ENCODE measurements at regions not wholly inside any gene's neighbourhood (a gene's known extent, or its start where the extent isn't known, plus 50 kb on each side); places are given as distances from the start of the nearest gene placed in this dataset.

- CTCF ChIA-PET = no interaction called here
- POLR2A ChIA-PET = no interaction called here
Observed at GRCh38 chr15:79190093-79190492, 92.4 kb upstream of the ANKRD34C start.

DNA sequence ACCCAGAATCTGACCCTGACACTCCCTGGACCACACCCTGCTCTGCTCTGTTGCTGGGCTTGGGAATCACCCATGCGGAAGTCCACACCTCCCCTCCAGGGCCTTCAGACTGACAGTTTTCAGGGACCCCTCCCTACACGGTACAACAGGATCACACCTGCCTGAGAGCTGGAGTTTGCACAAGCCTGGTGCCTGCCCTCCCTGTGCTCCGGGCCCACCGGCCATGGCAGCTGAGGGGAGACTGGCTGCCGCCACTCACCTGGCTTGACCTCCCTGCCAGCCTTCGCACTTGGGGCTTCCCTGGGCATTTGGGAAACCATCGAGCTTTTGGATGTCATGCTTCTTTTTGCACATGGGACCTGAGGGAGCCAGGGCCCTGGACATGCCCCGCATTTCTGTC, 95.9 kb upstream of the ANKRD34C start:
- POLR2A ChIA-PET = no interaction called here
- CTCF ChIA-PET = no interaction called here

- ChIA-PET POLR2A (no interaction called here), CTCF (interaction anchor here (0.6 to 2.7 kb wide), 10 partner anchors 13 to 411 kb away, joined by 3 to 16 read pairs (median 4); no protein-coding TSS in a partner anchor)
Observed at GRCh38 chr15:79185199-79185598, 94.6 kb upstream of the RASGRF1 start.

DNA sequence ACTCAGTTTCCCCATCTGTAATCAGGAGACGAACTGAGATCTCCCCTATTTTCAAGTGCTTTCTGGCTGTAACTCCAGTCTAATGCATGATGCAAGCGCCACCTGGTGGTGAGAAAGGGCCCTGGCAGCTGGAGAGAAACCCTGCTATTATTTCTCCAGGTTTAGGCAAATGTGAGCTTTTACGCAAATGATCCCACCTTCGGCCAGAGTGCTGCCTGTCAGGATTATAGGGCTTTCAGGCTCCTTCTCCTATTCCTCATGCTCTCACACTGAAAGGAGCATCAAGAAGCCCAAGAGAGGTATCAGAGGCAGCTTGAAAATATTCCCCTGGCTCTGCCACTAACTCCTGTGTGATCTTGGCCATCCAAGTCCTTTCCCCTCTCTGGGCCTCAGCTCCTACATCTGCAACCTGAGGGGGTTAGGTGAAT, 93.9 kb upstream of the RASGRF1 start:
- CTCF ChIA-PET = interaction anchor here (0.6 to 2.7 kb wide), 10 partner anchors 9 to 432 kb away, joined by 3 to 16 read pairs (median 4); no protein-coding TSS in a partner anchor
- POLR2A ChIA-PET = no interaction called here

DNA sequence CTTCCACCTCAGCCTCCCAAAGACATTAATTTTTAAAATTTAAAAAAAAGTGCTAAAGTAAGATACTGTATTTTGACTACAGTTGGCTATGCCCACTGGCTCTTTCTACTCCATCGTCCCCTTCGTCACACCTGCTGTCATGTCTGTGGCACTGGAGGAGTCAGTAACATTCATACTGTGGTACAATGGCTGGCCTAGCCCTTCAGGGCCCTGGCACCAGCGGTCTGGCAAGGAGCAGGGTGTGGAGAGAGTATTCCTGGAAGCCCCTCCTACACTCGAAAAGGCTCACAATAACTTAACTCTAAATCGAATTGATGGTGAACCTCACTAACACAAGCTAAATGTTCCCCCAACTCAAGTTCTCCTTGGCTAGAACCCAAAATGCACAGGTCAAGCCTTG, 89.7 kb upstream of the RASGRF1 start:
- ChIA-PET CTCF (no interaction called here), POLR2A (no interaction called here)

DNA sequence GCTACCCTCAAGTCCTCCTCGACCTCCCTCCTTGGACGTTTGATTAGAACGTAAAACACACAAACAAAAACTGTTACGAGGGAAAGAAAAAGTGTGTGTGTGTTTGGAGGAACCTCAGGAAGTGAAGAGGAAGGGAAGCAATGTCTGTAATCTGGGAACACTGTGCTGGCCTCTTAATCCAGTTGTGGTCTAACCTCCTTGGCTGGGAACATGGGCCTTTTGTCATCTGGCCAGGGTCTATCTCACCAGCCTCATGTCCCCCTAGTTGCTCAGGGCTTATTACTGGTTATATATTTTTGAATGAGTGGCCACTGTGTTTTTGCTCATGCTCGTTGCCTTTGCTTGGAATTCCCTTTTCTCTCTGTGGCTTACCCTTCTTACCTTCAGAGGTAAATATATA, 89.0 kb upstream of the RASGRF1 start:
- CTCF ChIA-PET = no interaction called here
- POLR2A ChIA-PET = no interaction called here

DNA sequence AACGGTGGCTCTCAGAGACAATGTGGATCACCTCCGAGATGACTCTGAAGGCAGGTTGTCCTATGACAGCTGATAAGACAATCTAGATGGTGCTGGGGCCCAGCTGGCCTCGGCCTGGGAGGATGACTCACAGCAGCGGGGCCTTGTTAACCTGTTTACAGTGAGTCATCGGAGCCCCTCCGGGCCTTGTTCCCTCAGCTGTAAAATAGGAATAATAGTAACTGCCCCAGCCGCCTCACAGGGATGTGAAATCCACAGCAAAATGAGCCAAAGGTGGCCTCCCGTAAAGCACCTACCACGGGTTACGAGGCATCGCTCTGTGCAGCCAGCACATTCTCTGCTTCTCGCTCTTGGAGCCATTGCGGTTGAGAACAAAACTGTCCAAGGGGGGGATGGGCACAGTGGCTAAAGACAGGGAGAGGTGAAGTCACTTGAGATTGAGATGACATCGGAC, 88.6 kb upstream of the RASGRF1 start:
- ChIA-PET CTCF (no interaction called here), POLR2A (no interaction called here)

GRCh38 chr15:79178594-79178993, 88.0 kb upstream of the RASGRF1 start:
- CTCF ChIA-PET = no interaction called here
- POLR2A ChIA-PET = no interaction called here

DNA sequence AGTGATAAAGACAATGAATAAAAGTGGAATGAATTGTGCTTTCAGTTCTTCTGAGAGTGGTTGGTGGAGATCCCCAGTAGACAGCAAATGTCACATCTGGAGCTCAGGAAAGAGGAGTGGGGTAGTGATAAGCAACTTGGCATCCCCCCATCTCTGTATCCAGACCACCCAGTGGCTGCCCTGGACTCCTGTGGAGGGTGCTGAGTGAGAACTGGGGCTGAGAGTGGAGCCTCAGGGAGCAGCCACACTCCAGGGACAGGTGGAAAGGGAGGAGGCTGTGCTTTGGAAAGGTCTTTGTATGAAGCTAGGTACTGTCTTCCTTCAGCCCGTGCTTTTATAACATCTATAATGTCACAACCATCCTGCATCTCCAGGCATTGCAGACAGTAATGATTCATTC, 85.6 kb upstream of the RASGRF1 start:
- ChIA-PET POLR2A (no interaction called here), CTCF (interaction anchor here (1.6 kb wide), 1 partner anchor 8 kb away, joined by 4 read pairs; no protein-coding TSS in a partner anchor)

DNA sequence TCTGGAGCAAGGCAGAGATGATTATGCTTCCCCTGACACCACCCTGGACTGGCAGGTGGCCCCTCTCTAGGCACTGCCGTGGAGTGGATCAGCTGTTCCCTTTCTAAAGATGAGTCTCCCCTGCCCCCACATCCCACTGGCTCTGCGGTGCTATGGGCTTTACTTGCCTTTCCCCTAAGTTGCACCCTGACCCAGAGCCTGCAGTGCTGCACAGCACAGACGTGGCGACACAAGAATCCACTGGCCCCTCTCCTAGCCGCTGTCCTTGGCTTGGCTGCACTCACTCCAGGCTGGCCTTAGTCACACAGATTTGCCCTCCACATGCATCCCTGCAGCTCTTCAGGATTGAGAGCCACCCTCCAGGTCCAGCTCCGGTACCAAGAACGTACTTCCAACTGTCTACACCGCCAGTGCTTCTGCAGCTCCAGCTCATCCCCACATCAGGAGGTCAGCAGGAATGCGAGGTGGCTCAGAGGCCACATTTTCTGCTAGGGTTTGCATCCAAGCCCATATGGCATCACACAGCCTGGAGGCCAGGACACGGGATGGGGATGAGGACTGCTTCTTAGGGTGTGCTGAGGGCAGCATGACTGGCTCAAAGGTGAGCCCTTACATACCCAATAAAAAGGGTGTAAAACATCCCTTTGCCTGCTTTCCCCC, 82.4 kb upstream of the RASGRF1 start:
- POLR2A ChIA-PET = no interaction called here
- CTCF ChIA-PET = no interaction called here

DNA sequence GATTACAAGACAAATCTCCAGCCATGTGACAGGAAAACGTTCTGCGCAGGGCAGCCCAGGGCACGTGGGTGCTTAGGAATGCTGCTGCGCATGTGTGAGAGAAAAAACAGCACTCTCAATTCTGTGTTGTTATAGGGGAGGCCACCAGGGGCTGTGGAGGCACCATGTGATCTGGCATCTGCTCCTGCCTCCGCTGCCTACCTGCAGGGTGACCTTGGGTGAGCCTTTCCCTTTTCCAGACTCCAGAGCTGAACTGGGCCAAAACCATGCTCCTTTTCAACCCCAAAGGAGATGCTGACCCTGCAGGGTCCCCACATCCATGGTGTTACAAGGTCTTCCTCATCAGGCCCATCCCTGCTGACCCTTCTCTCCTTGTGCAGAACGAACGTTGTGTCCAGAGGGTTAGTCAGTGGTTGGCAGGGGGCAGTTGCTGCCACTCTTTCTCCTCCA, 81.5 kb upstream of the RASGRF1 start:
- ChIA-PET CTCF (no interaction called here), POLR2A (no interaction called here)

GRCh38 chr15:79171320-79172031, 80.9 kb upstream of the RASGRF1 start:
- CTCF ChIA-PET = no interaction called here
- POLR2A ChIA-PET = no interaction called here

DNA sequence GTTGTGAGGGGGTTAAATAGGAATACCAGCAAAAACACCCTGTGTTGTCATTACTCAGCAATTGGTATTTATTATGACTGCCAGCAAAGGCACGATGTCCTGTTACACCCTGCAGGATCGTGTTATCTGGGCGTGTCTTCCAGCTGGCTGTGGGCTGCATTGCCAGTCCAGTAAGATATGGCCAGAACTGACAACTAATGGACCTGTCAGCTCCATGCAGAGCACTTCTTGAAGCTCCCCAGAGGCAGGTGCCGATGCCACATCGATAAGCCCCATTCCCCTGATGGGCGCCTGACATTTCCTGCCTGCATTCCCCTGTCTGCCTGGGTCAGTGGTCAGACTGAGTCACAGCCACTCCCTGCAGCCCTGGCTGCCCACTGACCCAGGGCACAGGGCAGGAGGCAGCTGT, 79.7 kb upstream of the RASGRF1 start:
- ChIA-PET POLR2A (no interaction called here), CTCF (interaction anchor here (0.9 kb wide), 1 partner anchor 11 kb away, joined by 4 read pairs; no protein-coding TSS in a partner anchor)

DNA sequence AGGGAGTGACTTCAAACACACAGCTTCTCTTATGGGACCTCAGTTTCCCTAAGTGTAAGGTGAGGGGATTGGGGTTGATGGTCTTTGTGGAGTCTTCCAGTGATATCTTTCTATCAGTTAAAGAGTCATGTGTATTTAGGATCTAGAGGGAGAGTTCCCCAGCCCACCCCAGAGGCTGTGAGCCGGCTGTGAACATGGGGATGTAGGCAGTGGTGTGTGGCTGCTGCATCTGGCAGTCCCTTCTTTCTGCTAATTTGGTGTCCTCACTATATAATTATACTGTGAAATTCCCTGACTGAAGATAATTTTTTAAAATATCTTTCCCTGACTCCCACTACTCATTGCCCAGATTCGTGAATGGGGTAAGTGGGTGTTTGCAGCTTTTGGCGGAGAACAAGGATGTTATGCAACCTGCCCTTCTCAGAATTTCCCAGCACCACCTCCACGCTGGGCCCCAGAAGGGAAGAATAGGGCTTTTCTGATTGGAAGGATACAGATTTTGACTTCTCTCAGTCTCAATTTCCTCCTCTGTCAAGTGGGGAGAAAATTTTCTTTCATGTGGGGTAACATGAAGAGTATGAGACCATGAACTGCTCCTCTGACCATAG, 79.0 kb upstream of the RASGRF1 start:
- ChIA-PET CTCF (no interaction called here), POLR2A (no interaction called here)

GRCh38 chr15:79168922-79169456, 78.4 kb upstream of the RASGRF1 start:
- POLR2A ChIA-PET = no interaction called here
- CTCF ChIA-PET = no interaction called here

DNA sequence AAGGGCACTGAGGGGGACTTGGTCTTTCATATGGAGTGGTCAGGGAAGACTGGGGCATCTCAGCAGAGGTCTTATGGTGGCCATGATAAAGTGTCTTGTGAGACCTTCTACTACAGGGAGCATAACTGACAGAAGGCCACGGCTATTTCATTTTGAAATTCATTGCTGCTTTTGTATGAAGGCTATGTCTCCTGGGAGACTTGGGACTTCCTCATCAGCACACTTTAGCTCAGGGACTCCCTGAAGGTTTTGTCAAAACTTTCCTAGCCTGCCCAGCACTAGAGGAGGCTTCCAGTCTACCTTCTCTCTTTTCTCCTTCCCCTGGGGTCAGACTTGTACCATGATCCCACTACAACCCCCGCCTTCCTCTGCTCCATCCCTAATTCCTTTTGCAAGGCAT, 77.2 kb upstream of the RASGRF1 start:
- CTCF ChIA-PET = no interaction called here
- POLR2A ChIA-PET = no interaction called here

DNA sequence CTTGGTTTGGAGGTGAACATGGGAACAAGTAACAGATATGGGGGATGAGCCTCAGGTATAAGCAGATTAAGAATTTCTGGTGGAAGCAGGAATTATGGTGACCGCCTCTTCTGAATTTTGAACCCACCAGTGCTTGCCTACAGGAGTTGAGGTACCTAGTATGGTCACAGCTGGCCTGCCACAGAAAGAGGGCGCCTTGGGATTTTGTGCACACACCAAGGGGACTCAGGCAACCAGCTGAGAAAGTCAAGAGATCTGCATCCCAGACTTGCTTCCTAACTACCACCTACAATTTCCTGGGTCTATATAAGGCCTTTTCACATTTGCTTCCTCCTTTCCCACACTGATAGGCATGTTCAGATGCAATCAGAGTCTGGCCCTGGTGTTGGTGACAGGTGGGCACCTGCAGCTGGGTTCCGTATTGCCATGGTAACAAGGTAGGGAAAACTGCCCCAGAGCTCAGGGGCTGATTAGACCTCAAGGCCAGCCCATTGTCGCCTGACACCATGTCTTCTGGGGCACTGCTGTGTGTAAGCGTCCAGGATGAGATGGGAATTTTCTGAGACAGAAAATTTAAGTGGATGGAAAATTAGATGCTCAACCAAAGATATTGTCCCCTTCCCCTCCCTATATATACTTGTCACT, 75.9 kb upstream of the RASGRF1 start:
- ChIA-PET CTCF (interaction anchor here (1.0 kb wide), 1 partner anchor 19 kb away, joined by 3 read pairs; no protein-coding TSS in a partner anchor), POLR2A (no interaction called here)

DNA sequence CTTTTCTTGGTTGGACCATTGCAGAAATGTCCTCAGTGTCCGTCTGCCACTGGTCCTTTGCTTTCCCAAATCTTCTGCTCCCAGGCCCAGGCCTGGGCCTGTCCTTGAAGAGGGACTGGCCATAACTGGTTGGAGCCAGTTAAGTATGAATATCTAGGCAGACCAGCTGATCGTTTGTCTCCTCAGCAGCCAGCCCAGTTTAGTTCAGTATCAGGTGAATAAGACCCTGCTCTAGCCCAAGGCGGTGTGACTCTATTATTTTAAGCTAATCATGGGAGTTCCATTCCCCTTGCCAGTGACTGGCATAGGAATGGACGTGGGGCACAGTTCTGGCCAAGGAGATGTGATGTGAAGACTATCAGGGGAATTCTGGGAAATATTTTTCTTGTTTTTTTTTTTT, 73.9 kb upstream of the RASGRF1 start:
- ChIA-PET CTCF (no interaction called here), POLR2A (no interaction called here)

- ChIA-PET CTCF (no interaction called here), POLR2A (no interaction called here)
Observed at GRCh38 chr15:79164043-79164442, 73.5 kb upstream of the RASGRF1 start.

DNA sequence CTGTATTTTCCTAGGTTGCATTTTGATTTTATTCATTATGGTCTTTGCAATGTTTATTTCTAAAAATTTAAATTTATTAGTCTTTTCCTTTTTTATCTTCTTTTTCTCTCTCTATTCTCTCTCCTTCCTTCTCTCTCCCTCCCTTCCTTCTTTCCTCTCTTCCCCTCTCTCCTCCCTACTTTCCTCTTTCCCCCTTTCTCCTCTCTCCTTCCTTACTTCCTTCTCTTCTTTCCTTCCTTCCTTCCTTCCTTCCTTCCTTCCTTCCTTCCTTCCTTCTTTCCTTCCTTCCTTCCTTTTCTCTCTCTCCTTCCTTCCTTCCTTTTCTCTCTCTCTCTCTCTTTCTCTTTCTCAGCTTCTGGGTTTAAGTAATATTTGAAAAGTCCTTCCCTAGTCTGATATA, 72.8 kb upstream of the RASGRF1 start:
- ChIA-PET POLR2A (no interaction called here), CTCF (no interaction called here)
